GM23338 (cell line): ENCODE measurements at regions not wholly inside any gene's neighbourhood (a gene's known extent, or its start where the extent isn't known, plus 50 kb on each side); places are given as distances from the start of the nearest gene placed in this dataset.

Experiments used
- ATAC-seq: fragments of 200-7000 bp; cut with Tn5 transposase; 3 replicates; pipeline ENCODE4 v1.9.1; 2020
- DNase-seq: peaks from one replicate; pipeline ENCODE4 v3.0.0-alpha.2; 2015; ENCODE audit warnings: low spot score
- H2AFZ ChIP-seq: fragments of 200-600 bp; sonication (generic); 2 replicates; pipeline ENCODE4 v1.8.0; 2016; ENCODE audit warnings: antibody characterized with exemption, mild to moderate bottlenecking, moderate library complexity
- H3F3A ChIP-seq: fragments of 200-600 bp; sonication (generic); replicated peaks from 2 replicates; pipeline ENCODE4 v1.8.0; 2017; ENCODE audit warnings: antibody characterized with exemption, mixed run types, low read depth
- H3K27ac ChIP-seq: fragments of 200-600 bp; sonication (generic); 2 replicates; pipeline ENCODE4 v1.6.1; 2016; ENCODE audit warnings: low read depth
- H3K27me3 ChIP-seq: fragments of 200-600 bp; sonication (generic); 2 replicates; pipeline ENCODE4 v1.8.0; 2016; ENCODE audit warnings: mild to moderate bottlenecking, mixed run types, moderate library complexity; ENCODE audit not compliant: insufficient read depth
- H3K36me3 ChIP-seq: fragments of 200-600 bp; sonication (generic); 2 replicates; pipeline ENCODE4 v1.8.0; 2016; ENCODE audit warnings: mild to moderate bottlenecking; ENCODE audit not compliant: insufficient read depth
- H3K4me1 ChIP-seq: fragments of 200-600 bp; sonication (generic); 2 replicates; pipeline ENCODE4 v1.8.0; 2016; ENCODE audit warnings: mild to moderate bottlenecking, moderate library complexity; ENCODE audit not compliant: insufficient read depth
- H3K4me2 ChIP-seq: fragments of 200-600 bp; sonication (generic); 2 replicates; pipeline ENCODE4 v1.7.1; 2017; ENCODE audit warnings: mixed run types
- H3K4me3 ChIP-seq: fragments of 200-600 bp; sonication (generic); 2 replicates; pipeline ENCODE4 v1.6.1; 2016; ENCODE audit warnings: mixed run types
- H3K79me2 ChIP-seq: fragments of 200-600 bp; sonication (generic); replicated peaks from 2 replicates; pipeline ENCODE4 v1.8.0; 2017; ENCODE audit warnings: mild to moderate bottlenecking; ENCODE audit not compliant: insufficient read depth
- H3K9me2 ChIP-seq: fragments of 200-600 bp; sonication (generic); 2 replicates; pipeline ENCODE4 v1.8.0; 2017; ENCODE audit not compliant: insufficient read depth
- H4K20me1 ChIP-seq: fragments of 200-600 bp; sonication (generic); replicated peaks from 2 replicates; pipeline ENCODE4 v1.8.0; 2017; ENCODE audit warnings: mild to moderate bottlenecking; ENCODE audit not compliant: insufficient read depth
- H3K27ac Mint-ChIP-seq: 2 replicates; pipeline ENCODE4 v1.8.0; 2020; ENCODE audit warnings: inconsistent platforms, mild to moderate bottlenecking, moderate library complexity, mixed read lengths
- H3K27me3 Mint-ChIP-seq: 3 replicates; pipeline ENCODE4 v1.8.0; 2022; ENCODE audit warnings: low read depth, mild to moderate bottlenecking, moderate library complexity, mixed read lengths, inconsistent platforms; ENCODE audit not compliant: insufficient read depth, poor library complexity
- H3K36me3 Mint-ChIP-seq: 3 replicates; pipeline ENCODE4 v1.8.0; 2021; ENCODE audit warnings: low read depth, mild to moderate bottlenecking, inconsistent platforms, moderate library complexity, mixed read lengths
- H3K4me1 Mint-ChIP-seq: 3 replicates; pipeline ENCODE4 v1.8.0; 2020; ENCODE audit warnings: mild to moderate bottlenecking, inconsistent platforms, mixed read lengths
- H3K4me3 Mint-ChIP-seq: 3 replicates; pipeline ENCODE4 v1.8.0; 2021; ENCODE audit warnings: moderate library complexity, mild to moderate bottlenecking, inconsistent platforms, mixed read lengths
- H3K9me3 Mint-ChIP-seq: 3 replicates; pipeline ENCODE4 v1.8.0; 2020; ENCODE audit warnings: moderate library complexity, mild to moderate bottlenecking, inconsistent platforms, mixed read lengths
- EZH2phosphoT487 ChIP-seq: fragments of 200-600 bp; sonication (generic); IDR thresholded peaks from one replicate; pipeline ENCODE4 v1.8.1; 2018; ENCODE audit warnings: antibody characterized with exemption; ENCODE audit not compliant: unreplicated experiment
- STAT1 ChIP-seq: IDR thresholded peaks from one replicate; pipeline ENCODE4 v1.6.1; 2016; ENCODE audit warnings: antibody characterized with exemption; ENCODE audit not compliant: unreplicated experiment
- TF ChIP-seq, protein P1 (sequence below): fragments of 250-450 bp; sonication (Bioruptor Pico); IDR thresholded peaks from 2 replicates; pipeline ENCODE4 v1.5.0; 2020; ENCODE audit warnings: mild to moderate bottlenecking, moderate library complexity
- TF ChIP-seq, protein P2 (sequence below), 2 experiments: fragments of 200-600 bp in 1 of 2; sonication (generic) in 1 of 2; conservative IDR thresholded peaks; 2 replicates each; pipeline versions ENCODE4 v1.5.1 to v1.6.1; 2016 to 2017; ENCODE audit warnings: antibody characterized with exemption in 2 of 2, low read depth in 2 of 2, mild to moderate bottlenecking in 2 of 2, moderate library complexity in 1 of 2

DNA sequence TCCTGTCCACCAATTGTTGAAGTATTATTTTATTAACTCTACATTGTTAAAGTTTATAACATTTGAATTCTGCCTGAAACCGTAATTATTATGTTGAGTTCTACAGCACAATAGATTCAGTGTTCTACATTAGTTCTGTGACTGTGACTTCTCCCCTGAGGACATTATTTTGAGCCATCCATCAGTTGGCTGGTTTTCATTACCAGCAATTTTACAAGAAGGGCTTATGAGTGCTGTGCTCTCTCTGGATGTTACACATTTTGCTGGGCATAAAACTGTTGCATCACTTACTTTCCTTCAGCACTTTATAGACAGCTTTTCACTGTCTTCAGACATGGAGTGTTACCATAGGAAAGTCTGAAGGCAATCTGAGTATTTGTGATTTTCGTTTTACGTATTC, 118.2 kb upstream of the KITLG start (continued):
- TF ChIP-seq, protein P1, sequence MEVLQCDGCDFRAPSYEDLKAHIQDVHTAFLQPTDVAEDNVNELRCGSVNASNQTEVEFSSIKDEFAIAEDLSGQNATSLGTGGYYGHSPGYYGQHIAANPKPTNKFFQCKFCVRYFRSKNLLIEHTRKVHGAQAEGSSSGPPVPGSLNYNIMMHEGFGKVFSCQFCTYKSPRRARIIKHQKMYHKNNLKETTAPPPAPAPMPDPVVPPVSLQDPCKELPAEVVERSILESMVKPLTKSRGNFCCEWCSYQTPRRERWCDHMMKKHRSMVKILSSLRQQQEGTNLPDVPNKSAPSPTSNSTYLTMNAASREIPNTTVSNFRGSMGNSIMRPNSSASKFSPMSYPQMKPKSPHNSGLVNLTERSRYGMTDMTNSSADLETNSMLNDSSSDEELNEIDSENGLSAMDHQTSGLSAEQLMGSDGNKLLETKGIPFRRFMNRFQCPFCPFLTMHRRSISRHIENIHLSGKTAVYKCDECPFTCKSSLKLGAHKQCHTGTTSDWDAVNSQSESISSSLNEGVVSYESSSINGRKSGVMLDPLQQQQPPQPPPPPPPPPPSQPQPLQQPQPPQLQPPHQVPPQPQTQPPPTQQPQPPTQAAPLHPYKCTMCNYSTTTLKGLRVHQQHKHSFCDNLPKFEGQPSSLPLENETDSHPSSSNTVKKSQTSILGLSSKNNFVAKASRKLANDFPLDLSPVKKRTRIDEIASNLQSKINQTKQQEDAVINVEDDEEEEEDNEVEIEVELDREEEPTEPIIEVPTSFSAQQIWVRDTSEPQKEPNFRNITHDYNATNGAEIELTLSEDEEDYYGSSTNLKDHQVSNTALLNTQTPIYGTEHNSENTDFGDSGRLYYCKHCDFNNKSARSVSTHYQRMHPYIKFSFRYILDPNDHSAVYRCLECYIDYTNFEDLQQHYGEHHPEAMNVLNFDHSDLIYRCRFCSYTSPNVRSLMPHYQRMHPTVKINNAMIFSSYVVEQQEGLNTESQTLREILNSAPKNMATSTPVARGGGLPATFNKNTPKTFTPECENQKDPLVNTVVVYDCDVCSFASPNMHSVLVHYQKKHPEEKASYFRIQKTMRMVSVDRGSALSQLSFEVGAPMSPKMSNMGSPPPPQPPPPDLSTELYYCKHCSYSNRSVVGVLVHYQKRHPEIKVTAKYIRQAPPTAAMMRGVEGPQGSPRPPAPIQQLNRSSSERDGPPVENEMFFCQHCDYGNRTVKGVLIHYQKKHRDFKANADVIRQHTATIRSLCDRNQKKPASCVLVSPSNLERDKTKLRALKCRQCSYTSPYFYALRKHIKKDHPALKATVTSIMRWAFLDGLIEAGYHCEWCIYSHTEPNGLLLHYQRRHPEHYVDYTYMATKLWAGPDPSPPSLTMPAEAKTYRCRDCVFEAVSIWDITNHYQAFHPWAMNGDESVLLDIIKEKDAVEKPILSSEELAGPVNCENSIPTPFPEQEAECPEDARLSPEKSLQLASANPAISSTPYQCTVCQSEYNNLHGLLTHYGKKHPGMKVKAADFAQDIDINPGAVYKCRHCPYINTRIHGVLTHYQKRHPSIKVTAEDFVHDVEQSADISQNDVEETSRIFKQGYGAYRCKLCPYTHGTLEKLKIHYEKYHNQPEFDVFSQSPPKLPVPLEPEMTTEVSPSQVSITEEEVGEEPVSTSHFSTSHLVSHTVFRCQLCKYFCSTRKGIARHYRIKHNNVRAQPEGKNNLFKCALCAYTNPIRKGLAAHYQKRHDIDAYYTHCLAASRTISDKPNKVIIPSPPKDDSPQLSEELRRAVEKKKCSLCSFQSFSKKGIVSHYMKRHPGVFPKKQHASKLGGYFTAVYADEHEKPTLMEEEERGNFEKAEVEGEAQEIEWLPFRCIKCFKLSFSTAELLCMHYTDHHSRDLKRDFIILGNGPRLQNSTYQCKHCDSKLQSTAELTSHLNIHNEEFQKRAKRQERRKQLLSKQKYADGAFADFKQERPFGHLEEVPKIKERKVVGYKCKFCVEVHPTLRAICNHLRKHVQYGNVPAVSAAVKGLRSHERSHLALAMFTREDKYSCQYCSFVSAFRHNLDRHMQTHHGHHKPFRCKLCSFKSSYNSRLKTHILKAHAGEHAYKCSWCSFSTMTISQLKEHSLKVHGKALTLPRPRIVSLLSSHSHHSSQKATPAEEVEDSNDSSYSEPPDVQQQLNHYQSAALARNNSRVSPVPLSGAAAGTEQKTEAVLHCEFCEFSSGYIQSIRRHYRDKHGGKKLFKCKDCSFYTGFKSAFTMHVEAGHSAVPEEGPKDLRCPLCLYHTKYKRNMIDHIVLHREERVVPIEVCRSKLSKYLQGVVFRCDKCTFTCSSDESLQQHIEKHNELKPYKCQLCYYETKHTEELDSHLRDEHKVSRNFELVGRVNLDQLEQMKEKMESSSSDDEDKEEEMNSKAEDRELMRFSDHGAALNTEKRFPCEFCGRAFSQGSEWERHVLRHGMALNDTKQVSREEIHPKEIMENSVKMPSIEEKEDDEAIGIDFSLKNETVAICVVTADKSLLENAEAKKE: no peak
- TF ChIP-seq, protein P2, sequence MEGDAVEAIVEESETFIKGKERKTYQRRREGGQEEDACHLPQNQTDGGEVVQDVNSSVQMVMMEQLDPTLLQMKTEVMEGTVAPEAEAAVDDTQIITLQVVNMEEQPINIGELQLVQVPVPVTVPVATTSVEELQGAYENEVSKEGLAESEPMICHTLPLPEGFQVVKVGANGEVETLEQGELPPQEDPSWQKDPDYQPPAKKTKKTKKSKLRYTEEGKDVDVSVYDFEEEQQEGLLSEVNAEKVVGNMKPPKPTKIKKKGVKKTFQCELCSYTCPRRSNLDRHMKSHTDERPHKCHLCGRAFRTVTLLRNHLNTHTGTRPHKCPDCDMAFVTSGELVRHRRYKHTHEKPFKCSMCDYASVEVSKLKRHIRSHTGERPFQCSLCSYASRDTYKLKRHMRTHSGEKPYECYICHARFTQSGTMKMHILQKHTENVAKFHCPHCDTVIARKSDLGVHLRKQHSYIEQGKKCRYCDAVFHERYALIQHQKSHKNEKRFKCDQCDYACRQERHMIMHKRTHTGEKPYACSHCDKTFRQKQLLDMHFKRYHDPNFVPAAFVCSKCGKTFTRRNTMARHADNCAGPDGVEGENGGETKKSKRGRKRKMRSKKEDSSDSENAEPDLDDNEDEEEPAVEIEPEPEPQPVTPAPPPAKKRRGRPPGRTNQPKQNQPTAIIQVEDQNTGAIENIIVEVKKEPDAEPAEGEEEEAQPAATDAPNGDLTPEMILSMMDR (conservative IDR thresholded peaks at IDR 0.05; ENCODE audit: low read depth in 2 of 2): no peak
- no peak for TF ChIP-seq STAT1

DNA sequence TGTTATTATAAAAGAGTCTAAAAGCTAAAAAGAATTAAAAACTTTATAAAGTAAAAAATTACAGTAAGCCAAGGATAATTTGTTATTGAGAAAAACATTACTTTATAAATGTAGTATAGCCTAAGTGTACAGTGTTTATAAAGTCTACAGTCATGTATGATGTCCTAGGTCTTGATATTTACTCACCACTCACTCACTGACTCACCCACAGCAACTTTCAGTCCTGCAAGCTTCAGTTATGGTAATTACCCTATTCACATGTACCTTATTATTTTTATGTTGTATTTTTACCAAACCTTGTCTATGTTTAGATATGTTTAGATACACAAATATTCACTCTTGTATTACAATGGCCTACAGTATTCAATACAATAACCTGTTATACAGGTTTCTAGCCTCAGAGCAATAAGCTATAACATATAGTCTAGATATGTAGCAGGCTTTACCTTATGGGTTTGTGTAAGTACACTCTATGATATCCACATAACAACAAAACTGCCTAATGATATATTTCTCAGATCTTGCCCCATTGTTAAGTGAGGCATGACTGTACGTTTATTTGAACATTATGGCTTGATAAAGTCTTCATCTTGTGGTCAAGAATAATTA, 113.7 kb upstream of the KITLG start:
- peaks cover 12% of the 10 kb centered on the region; the same call in 1 of the 2 replicates for H3K36me3 ChIP-seq
- H3K9me2 ChIP-seq: no peaks in the 10 kb centered on the region
- Mint-ChIP-seq H3K9me3 (peaks cover 26% of the 10 kb centered on the region), H3K27me3 (no peaks in the 10 kb centered on the region), H3K4me1 (no peaks in the 10 kb centered on the region), H3K27ac (no peak overlapping the region), H3K4me3 (no peak overlapping the region), H3K36me3 (peaks cover 20% of the 10 kb centered on the region)
- no peaks in the 10 kb centered on the region for H3F3A ChIP-seq
- no peak overlapping the region for H3K4me3 ChIP-seq
- no peak overlapping the region for H3K4me2 ChIP-seq
- no peak overlapping the region for H2AFZ ChIP-seq
- H3K27me3 ChIP-seq: no peaks in the 10 kb centered on the region
- H3K27ac ChIP-seq: no peak overlapping the region
- no peak for DNase-seq
- H4K20me1 ChIP-seq: no peaks in the 10 kb centered on the region
- ATAC-seq: no peak
- H3K4me1 ChIP-seq: no peaks in the 10 kb centered on the region
- H3K79me2 ChIP-seq: no peaks in the 10 kb centered on the region
- TF ChIP-seq, protein P1: no peak
- TF ChIP-seq EZH2phosphoT487: no peak
